Cardiac muscle cell (in vitro differentiated cells and primary cell): ENCODE measurements at regions not wholly inside any gene's neighbourhood (a gene's known extent, or its start where the extent isn't known, plus 50 kb on each side); places are given as distances from the start of the nearest gene placed in this dataset.

Experiments used
- DNase-seq, 2 donors: peaks; one replicate each; pipeline versions ENCODE4 v3.0.0 to v3.0.0-alpha.2; 2010 to 2017; ENCODE audit warnings: low read depth in 1 of 2, low spot score in 1 of 2
- H3K27ac ChIP-seq: fragments of 200-600 bp; sonication (generic); 2 replicates; pipeline ENCODE4 v1.5.1; 2016
- H3K27me3 ChIP-seq: fragments of 200-600 bp; sonication (generic); 2 replicates; pipeline ENCODE4 v1.6.0; 2016; ENCODE audit warnings: control low read depth
- H3K36me3 ChIP-seq: fragments of 200-600 bp; sonication (generic); 2 replicates; pipeline ENCODE4 v1.5.1; 2016; ENCODE audit warnings: control low read depth
- H3K4me1 ChIP-seq: fragments of 200-600 bp; sonication (generic); 2 replicates; pipeline ENCODE4 v1.8.1; 2017; ENCODE audit warnings: low read depth, mild to moderate bottlenecking, mixed run types
- H3K4me3 ChIP-seq: fragments of 200-600 bp; sonication (generic); 2 replicates; pipeline ENCODE4 v1.5.1; 2016; ENCODE audit warnings: mild to moderate bottlenecking
- H3K9me3 ChIP-seq: fragments of 200-600 bp; sonication (generic); 2 replicates; pipeline ENCODE4 v1.5.1; 2017; ENCODE audit warnings: low read depth, mild to moderate bottlenecking, control low read depth
- CTCF ChIP-seq: IDR thresholded peaks from 2 replicates; pipeline ENCODE4 v1.5.1; 2012; ENCODE audit warnings: low read depth, mild to moderate bottlenecking, low read length

- Histone ChIP-seq H3K9me3 (no peaks in the 10 kb centered on the region), H3K4me1 (no peaks in the 10 kb centered on the region), H3K27ac (no peak overlapping the region), H3K36me3 (no peaks in the 10 kb centered on the region), H3K27me3 (no peaks in the 10 kb centered on the region), H3K4me3 (no peak overlapping the region)
- TF ChIP-seq CTCF: no peak
- DNase-seq: peak in 1 of 2 donors; percentile 29
These were observed 245.3 kb downstream of the CASP12 start for GRCh38 chr11:104652996-104653395.

- no peak overlapping the region for H3K4me3 ChIP-seq
- no peaks in the 10 kb centered on the region for H3K4me1 ChIP-seq
- no peaks in the 10 kb centered on the region for H3K9me3 ChIP-seq
- no peak overlapping the region for H3K27ac ChIP-seq
- no peak for DNase-seq
- no peaks in the 10 kb centered on the region for H3K27me3 ChIP-seq
- H3K36me3 ChIP-seq: no peaks in the 10 kb centered on the region
- no peak for TF ChIP-seq CTCF
These were observed 248.0 kb downstream of the CASP12 start for GRCh38 chr11:104650234-104650633.

GRCh38 chr11:104649002-104649401 lies 249.3 kb downstream of the CASP12 start:
- no peak overlapping the region for H3K27ac ChIP-seq
- no peaks in the 10 kb centered on the region for H3K27me3 ChIP-seq
- H3K9me3 ChIP-seq: no peaks in the 10 kb centered on the region
- no peaks in the 10 kb centered on the region for H3K36me3 ChIP-seq
- no peak overlapping the region for H3K4me3 ChIP-seq
- H3K4me1 ChIP-seq: no peaks in the 10 kb centered on the region
- DNase-seq: no peak
- no peak for TF ChIP-seq CTCF

- DNase-seq: no peak
- Histone ChIP-seq H3K4me3 (no peak overlapping the region), H3K9me3 (no peaks in the 10 kb centered on the region), H3K4me1 (no peaks in the 10 kb centered on the region), H3K36me3 (no peaks in the 10 kb centered on the region), H3K27me3 (no peaks in the 10 kb centered on the region), H3K27ac (no peak overlapping the region)
- no peak for TF ChIP-seq CTCF
These were observed 252.7 kb downstream of the CASP12 start for GRCh38 chr11:104645261-104646222.

- TF ChIP-seq CTCF: no peak
- no peak for DNase-seq
- H3K4me1 ChIP-seq: no peaks in the 10 kb centered on the region
- H3K27me3 ChIP-seq: no peaks in the 10 kb centered on the region
- no peak overlapping the region for H3K4me3 ChIP-seq
- no peak overlapping the region for H3K27ac ChIP-seq
- H3K9me3 ChIP-seq: no peaks in the 10 kb centered on the region
- no peaks in the 10 kb centered on the region for H3K36me3 ChIP-seq
These were observed 260.5 kb downstream of the CASP12 start for GRCh38 chr11:104637662-104638170.
